ENCODE measurements at regions not wholly inside any gene's neighbourhood (a gene's known extent, or its start where the extent isn't known, plus 50 kb on each side); places are given as distances from the start of the nearest gene placed in this dataset.

GRCh38 chr16:59295993-59296736, 562.0 kb upstream of the GOT2 start:
- no peak for DNase-seq (ENCODE audit: low read depth in 2 of 3, low spot score in 1 of 3)

GRCh38 chr16:59295474-59295873, 561.4 kb upstream of the GOT2 start:
- no peak for DNase-seq (ENCODE audit: low read depth in 2 of 3, low spot score in 1 of 3)

- DNase-seq (ENCODE audit: low read depth in 2 of 3, low spot score in 1 of 3): no peak
Observed at GRCh38 chr16:59290718-59291117, 556.6 kb upstream of the GOT2 start.

- DNase-seq (ENCODE audit: low read depth in 2 of 3, low spot score in 1 of 3): no peak
Observed at GRCh38 chr16:59289151-59289550, 555.0 kb upstream of the GOT2 start.

- no peak for DNase-seq (ENCODE audit: low read depth in 2 of 3, low spot score in 1 of 3)
Observed at GRCh38 chr16:59274141-59274540, 540.0 kb upstream of the GOT2 start.

- DNase-seq (ENCODE audit: low read depth in 2 of 3, low spot score in 1 of 3): no peak
Observed at GRCh38 chr16:59263955-59264354, 529.8 kb upstream of the GOT2 start.

- no peak for DNase-seq (ENCODE audit: low read depth in 2 of 3, low spot score in 1 of 3)
Observed at GRCh38 chr16:59260892-59261291, 526.8 kb upstream of the GOT2 start.

GRCh38 chr16:59259950-59260319, 525.8 kb upstream of the GOT2 start:
- DNase-seq (ENCODE audit: low read depth in 2 of 3, low spot score in 1 of 3): no peak

GRCh38 chr16:59259074-59259949, 525.2 kb upstream of the GOT2 start:
- DNase-seq (ENCODE audit: low read depth in 2 of 3, low spot score in 1 of 3): no peak

GRCh38 chr16:59252317-59252716, 518.2 kb upstream of the GOT2 start:
- no peak for DNase-seq (ENCODE audit: low read depth in 2 of 3, low spot score in 1 of 3)

- DNase-seq (ENCODE audit: low read depth in 2 of 3, low spot score in 1 of 3): no peak
Observed at GRCh38 chr16:59249011-59249410, 514.9 kb upstream of the GOT2 start.

GRCh38 chr16:59242556-59242955, 508.4 kb upstream of the GOT2 start:
- no peak for DNase-seq (ENCODE audit: low read depth in 2 of 3, low spot score in 1 of 3)

GRCh38 chr16:59238246-59238645, 504.1 kb upstream of the GOT2 start:
- DNase-seq (ENCODE audit: low read depth in 2 of 3, low spot score in 1 of 3): no peak

GRCh38 chr16:59236804-59237458, 502.8 kb upstream of the GOT2 start:
- DNase-seq (ENCODE audit: low read depth in 2 of 3, low spot score in 1 of 3): no peak

- no peak for DNase-seq (ENCODE audit: low read depth in 2 of 3, low spot score in 1 of 3)
Observed at GRCh38 chr16:59224401-59224800, 490.3 kb upstream of the GOT2 start.

- no peak for DNase-seq (ENCODE audit: low read depth in 2 of 3, low spot score in 1 of 3)
Observed at GRCh38 chr16:59220011-59220410, 485.9 kb upstream of the GOT2 start.

GRCh38 chr16:59216291-59216690, 482.2 kb upstream of the GOT2 start:
- DNase-seq (ENCODE audit: low read depth in 2 of 3, low spot score in 1 of 3): no peak

- DNase-seq (ENCODE audit: low read depth in 2 of 3, low spot score in 1 of 3): no peak
Observed at GRCh38 chr16:59214455-59214854, 480.3 kb upstream of the GOT2 start.

GRCh38 chr16:59213952-59214351, 479.8 kb upstream of the GOT2 start:
- DNase-seq (ENCODE audit: low read depth in 2 of 3, low spot score in 1 of 3): no peak

GRCh38 chr16:59212492-59213024, 478.4 kb upstream of the GOT2 start:
- DNase-seq (ENCODE audit: low read depth in 2 of 3, low spot score in 1 of 3): no peak

- no peak for DNase-seq (ENCODE audit: low read depth in 2 of 3, low spot score in 1 of 3)
Observed at GRCh38 chr16:59210955-59211541, 476.9 kb upstream of the GOT2 start.
